ENCODE measurements at regions not wholly inside any gene's neighbourhood (a gene's known extent, or its start where the extent isn't known, plus 50 kb on each side); places are given as distances from the start of the nearest gene placed in this dataset.

DNA sequence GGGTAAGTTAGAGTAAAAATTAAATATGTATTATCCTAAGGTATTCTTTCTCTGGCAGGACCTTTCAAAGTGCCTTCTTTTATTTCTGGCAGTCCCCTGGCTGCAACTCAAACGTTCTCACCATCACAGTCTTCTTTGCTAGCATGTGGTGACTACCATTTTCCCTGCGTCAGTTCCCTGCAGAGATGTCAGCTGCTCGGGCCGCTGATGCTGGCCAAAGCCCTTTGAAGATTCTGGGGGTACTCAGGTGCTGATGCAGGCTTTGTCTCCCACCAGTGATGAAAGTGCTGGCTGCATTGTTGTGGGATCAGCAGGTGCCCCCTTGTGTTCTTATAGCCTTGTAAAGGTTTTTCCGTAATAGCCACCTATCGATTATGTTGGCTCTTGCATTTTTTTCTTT, 140.1 kb downstream of the BTBD3 start:
- TF ChIP-seq, protein P1, sequence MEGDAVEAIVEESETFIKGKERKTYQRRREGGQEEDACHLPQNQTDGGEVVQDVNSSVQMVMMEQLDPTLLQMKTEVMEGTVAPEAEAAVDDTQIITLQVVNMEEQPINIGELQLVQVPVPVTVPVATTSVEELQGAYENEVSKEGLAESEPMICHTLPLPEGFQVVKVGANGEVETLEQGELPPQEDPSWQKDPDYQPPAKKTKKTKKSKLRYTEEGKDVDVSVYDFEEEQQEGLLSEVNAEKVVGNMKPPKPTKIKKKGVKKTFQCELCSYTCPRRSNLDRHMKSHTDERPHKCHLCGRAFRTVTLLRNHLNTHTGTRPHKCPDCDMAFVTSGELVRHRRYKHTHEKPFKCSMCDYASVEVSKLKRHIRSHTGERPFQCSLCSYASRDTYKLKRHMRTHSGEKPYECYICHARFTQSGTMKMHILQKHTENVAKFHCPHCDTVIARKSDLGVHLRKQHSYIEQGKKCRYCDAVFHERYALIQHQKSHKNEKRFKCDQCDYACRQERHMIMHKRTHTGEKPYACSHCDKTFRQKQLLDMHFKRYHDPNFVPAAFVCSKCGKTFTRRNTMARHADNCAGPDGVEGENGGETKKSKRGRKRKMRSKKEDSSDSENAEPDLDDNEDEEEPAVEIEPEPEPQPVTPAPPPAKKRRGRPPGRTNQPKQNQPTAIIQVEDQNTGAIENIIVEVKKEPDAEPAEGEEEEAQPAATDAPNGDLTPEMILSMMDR (IDR thresholded peaks at IDR 0.05), result no peak
- TF ChIP-seq POLR2A (IDR thresholded peaks at IDR 0.05) (no peak), POLR2AphosphoS5 (IDR thresholded peaks at IDR 0.05) (no peak)
